ENCODE measurements at regions not wholly inside any gene's neighbourhood (a gene's known extent, or its start where the extent isn't known, plus 50 kb on each side); places are given as distances from the start of the nearest gene placed in this dataset.

DNA sequence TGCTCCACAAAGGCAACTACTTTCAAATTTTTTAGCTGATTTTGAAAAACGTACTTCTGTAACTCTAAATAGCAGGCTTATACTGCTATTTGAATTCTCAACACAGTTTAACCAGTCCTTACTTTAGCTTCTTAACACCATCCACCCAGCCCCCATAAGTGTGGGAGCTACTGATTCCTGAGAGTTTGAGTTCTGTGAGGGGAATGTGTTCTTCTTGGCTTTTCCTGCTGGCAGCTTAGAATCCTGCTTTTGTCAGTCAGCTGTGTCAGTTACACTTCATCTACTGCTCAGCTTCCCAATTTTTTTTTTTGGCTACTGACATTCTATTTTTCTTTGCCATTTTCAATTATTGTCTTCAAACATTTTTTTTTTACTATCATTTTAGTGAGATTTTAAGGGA is 440.4 kb downstream of the INSC start:
- TF ChIP-seq POLR2A (IDR thresholded peaks at IDR 0.05; ENCODE audit: low read length): no peak
- no peak for TF ChIP-seq GATA1 (IDR thresholded peaks at IDR 0.05; ENCODE audit: low read depth, low read length)

Data from erythroblast (primary cell).